ENCODE measurements at regions not wholly inside any gene's neighbourhood (a gene's known extent, or its start where the extent isn't known, plus 50 kb on each side); places are given as distances from the start of the nearest gene placed in this dataset.

GRCh38 chr13:71278512-71278911 is 588.5 kb downstream of the DACH1 start:
- no peak for TF ChIP-seq EZH2 (IDR thresholded peaks at IDR 0.05; ENCODE audit: low read length, unreplicated experiment)
- TF ChIP-seq, protein P1, sequence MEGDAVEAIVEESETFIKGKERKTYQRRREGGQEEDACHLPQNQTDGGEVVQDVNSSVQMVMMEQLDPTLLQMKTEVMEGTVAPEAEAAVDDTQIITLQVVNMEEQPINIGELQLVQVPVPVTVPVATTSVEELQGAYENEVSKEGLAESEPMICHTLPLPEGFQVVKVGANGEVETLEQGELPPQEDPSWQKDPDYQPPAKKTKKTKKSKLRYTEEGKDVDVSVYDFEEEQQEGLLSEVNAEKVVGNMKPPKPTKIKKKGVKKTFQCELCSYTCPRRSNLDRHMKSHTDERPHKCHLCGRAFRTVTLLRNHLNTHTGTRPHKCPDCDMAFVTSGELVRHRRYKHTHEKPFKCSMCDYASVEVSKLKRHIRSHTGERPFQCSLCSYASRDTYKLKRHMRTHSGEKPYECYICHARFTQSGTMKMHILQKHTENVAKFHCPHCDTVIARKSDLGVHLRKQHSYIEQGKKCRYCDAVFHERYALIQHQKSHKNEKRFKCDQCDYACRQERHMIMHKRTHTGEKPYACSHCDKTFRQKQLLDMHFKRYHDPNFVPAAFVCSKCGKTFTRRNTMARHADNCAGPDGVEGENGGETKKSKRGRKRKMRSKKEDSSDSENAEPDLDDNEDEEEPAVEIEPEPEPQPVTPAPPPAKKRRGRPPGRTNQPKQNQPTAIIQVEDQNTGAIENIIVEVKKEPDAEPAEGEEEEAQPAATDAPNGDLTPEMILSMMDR (conservative IDR thresholded peaks at IDR 0.05; ENCODE audit: low read depth, low read length), result no peak
